ENCODE measurements at regions not wholly inside any gene's neighbourhood (a gene's known extent, or its start where the extent isn't known, plus 50 kb on each side); places are given as distances from the start of the nearest gene placed in this dataset.

DNA sequence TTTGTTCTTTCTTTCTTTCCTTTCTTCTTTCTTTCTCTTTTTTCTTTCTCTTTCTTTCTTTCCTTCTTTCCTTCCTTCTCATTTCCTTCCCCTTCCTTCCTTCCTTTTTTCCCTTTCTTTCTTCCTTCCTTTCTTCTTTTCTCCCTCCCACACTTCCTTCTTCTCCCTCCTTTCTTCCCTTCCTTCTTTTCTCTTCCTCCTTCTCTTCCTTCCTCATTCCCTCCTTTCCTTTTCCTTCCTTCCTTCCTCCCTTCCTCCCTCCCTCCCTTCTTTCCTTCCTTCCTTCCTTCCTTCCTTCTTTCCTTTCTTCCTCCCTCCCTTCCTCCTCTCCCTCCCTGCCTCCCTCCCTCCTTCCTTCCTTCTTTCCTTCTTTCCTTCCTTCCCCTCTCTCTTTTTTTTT is 755.7 kb upstream of the GRM7 start:
- TF ChIP-seq, protein P1, sequence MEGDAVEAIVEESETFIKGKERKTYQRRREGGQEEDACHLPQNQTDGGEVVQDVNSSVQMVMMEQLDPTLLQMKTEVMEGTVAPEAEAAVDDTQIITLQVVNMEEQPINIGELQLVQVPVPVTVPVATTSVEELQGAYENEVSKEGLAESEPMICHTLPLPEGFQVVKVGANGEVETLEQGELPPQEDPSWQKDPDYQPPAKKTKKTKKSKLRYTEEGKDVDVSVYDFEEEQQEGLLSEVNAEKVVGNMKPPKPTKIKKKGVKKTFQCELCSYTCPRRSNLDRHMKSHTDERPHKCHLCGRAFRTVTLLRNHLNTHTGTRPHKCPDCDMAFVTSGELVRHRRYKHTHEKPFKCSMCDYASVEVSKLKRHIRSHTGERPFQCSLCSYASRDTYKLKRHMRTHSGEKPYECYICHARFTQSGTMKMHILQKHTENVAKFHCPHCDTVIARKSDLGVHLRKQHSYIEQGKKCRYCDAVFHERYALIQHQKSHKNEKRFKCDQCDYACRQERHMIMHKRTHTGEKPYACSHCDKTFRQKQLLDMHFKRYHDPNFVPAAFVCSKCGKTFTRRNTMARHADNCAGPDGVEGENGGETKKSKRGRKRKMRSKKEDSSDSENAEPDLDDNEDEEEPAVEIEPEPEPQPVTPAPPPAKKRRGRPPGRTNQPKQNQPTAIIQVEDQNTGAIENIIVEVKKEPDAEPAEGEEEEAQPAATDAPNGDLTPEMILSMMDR (IDR thresholded peaks at IDR 0.05): no peak
- TF ChIP-seq POLR2A (IDR thresholded peaks at IDR 0.05): no peak
- no peak for TF ChIP-seq POLR2AphosphoS5 (IDR thresholded peaks at IDR 0.05)
